HG03520 (cell line): ENCODE measurements at regions not wholly inside any gene's neighbourhood (a gene's known extent, or its start where the extent isn't known, plus 50 kb on each side); places are given as distances from the start of the nearest gene placed in this dataset.
A peak's percentile ranks its signal among the peaks of the same experiment; 100 is the strongest.
"Not testable (repeated sequence)": the region's sequence is repeated elsewhere in the genome, so short reads cannot be mapped to it uniquely, and the experiment has no call there.

Source experiments
- ATAC-seq: cut with Tn5 transposase; IDR thresholded peaks from one replicate; pipeline ENCODE4 v1.9.1; 2021; ENCODE audit warnings: mild to moderate bottlenecking, moderate library complexity; ENCODE audit not compliant: unreplicated experiment

- ATAC-seq = not testable (repeated sequence)
These were observed 83.4 kb upstream of the RAP2C start for GRCh38 chrX:132302687-132303086.

DNA sequence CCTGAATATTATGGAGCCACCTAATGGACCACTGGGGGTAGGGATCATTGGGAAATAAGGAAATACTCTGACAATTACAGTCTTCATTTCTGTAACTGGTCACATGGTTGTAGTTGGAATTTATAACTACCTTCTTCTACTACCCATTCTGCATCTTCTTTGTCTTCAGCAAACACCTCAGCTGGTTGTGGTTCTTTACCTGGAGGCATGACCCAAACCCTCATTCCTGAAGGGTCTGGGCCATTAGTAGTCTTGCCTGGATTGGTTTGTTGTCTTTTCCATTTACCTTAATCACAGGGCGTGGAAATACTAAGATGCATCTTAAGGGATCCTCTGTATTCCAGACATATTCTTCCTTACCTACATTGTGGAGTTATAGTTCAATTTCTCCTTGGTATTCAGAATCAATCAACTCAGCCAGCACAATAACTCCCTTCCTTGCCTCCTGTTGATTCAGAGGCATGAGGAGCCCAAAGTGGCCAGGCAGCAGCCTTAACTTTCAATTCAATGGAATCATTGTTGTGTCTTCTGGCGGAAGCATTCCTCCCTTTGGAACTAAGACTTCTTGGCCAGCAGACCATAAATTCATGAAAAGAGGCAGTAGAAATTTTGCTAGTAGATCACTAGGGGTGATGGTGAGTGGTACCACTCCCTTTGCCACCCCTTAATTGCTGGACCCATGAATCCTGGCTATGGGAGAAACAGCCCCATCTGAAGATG is 75.7 kb upstream of the RAP2C start:
- ATAC-seq = no peak

- no peak for ATAC-seq
These were observed 74.9 kb upstream of the RAP2C start for GRCh38 chrX:132294192-132294591.

DNA sequence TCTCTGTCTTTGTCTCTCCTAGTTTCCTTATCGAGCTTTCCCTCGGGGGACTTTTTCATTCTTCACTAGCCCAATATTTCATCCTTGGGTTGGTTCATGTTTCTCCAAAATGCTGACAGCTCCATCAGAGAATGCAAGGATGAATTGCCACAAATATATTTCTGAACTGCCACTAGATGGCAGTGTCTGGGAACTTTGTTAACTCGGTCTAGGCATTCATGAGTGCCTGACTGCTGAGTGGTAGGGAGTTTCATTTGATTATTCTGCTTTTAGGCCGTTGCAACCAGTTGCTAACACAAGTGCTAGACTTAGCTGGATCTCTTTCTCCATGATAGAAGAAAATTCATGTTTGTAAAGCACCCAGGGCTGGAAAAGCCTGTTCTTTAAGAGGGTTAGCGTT is 73.5 kb upstream of the RAP2C start:
- ATAC-seq = peak; percentile 46

- ATAC-seq = no peak
These were observed 58.8 kb upstream of the RAP2C start for GRCh38 chrX:132277953-132278614.

DNA sequence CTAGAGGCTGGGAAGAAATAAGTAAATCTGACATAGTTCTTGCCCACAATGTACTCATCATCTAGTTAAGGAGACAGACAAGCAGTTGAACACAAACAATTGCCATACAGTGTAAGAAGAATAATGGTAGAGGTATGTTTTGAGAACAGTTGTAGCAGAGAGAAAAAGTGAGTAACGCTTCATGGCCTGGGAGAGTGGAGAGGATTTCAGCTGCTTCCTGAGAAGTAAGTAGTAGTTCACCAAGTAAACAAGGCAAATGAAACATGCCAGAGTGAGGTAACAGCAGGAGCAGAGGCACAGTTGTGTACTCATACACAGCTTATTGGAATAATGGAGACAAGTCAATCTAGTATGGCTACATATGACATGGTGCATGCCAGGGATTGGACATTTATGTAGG is 53.6 kb upstream of the RAP2C start:
- no peak for ATAC-seq

GRCh38 chrX:132271311-132271778 is 52.1 kb upstream of the RAP2C start:
- ATAC-seq = no peak

DNA sequence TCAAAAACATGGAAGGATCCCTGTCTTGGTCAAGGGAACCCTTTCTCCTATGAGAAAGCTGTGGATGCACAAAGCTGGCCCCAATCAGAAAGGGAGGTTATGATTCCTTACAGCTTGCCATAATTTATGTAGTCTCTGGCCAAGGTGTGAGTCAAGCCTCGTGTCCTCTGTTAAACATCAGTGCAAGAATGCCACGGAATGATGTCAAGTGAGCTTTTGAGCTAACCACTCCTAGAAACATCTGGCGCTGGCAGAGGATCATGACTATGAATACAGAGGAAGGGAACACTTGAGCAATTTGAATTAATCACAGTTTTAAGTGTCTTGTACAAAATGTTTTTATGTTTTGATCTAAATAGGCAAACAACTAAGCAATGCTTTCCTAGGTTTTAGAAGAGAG is 51.5 kb upstream of the RAP2C start:
- ATAC-seq = no peak

- no peak for ATAC-seq
These were observed 50.8 kb upstream of the RAP2C start for GRCh38 chrX:132270021-132270420.
